Nephron progenitor cell (in vitro differentiated cells): ENCODE measurements at regions not wholly inside any gene's neighbourhood (a gene's known extent, or its start where the extent isn't known, plus 50 kb on each side); places are given as distances from the start of the nearest gene placed in this dataset.

Source experiments
- DNase-seq: peaks from one replicate; pipeline ENCODE4 v3.0.0; 2021
- H3K27ac Mint-ChIP-seq: 2 replicates; pipeline ENCODE4 v1.8.0; 2021; ENCODE audit warnings: mild to moderate bottlenecking, moderate library complexity, mixed read lengths
- H3K27me3 Mint-ChIP-seq: 2 replicates; pipeline ENCODE4 v1.8.0; 2021; ENCODE audit warnings: mild to moderate bottlenecking, low read depth, mixed read lengths; ENCODE audit not compliant: poor library complexity
- H3K36me3 Mint-ChIP-seq: 2 replicates; pipeline ENCODE4 v1.8.0; 2021; ENCODE audit warnings: low read depth, mixed read lengths
- H3K4me1 Mint-ChIP-seq: 2 replicates; pipeline ENCODE4 v1.8.0; 2021; ENCODE audit warnings: mixed read lengths
- H3K4me3 Mint-ChIP-seq: 2 replicates; pipeline ENCODE4 v1.8.0; 2021; ENCODE audit warnings: mild to moderate bottlenecking, moderate library complexity, mixed read lengths
- H3K9me3 Mint-ChIP-seq: 2 replicates; pipeline ENCODE4 v1.8.0; 2021; ENCODE audit warnings: mild to moderate bottlenecking, moderate library complexity, mixed read lengths
- CTCF ChIP-seq: fragments of 200-600 bp; sonication (generic); IDR thresholded peaks from 2 replicates; pipeline ENCODE4 v1.5.0; 2021; ENCODE audit warnings: antibody characterized with exemption

DNA sequence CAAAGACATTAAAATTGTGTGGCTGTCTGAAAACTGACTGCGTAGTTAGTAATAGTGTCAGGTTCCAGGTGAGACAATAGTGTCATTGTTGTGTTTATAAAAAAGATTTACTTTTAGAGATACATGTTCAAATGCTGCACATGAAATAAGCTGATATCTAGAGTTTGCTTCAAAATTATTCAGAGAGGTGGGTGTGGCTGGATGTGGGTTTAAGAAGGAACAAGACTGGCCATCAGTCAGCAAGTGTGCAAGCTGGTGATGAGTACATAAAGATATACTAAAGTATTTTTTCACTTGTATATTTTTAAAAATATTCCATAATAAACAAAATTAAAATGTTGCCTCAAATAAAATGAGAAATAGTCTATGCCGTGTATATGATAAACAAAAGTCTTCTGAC, 190.6 kb downstream of the ARRDC4 start:
- Mint-ChIP-seq H3K4me1 (peaks cover 5% of the 10 kb centered on the region), H3K4me3 (no peak overlapping the region), H3K36me3 (peaks cover 8% of the 10 kb centered on the region), H3K27me3 (peaks cover 6% of the 10 kb centered on the region), H3K9me3 (peaks cover 15% of the 10 kb centered on the region), H3K27ac (no peak overlapping the region)
- DNase-seq: no peak
- no peak for TF ChIP-seq CTCF

DNA sequence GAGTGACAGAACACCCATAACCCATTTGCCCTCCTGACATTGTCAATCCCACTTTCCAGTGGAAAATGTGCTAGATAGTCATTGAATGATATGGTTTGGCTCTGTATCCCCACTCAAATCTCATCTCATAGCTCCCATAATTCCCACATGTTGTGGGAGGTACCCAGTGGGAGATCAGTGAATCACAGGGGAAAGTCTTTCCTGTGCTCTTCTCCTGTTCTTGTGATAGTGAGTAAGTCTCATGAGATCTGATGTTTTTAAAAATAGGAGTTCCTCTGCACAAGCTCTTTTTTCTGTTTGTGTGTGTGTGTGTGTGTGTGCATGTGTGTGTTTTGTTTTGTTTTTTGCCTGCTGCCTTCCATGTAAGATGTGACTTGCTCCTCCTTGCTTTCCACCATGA, 191.7 kb downstream of the ARRDC4 start:
- H3K27me3 Mint-ChIP-seq: peaks cover 10% of the 10 kb centered on the region
- no peak for TF ChIP-seq CTCF
- H3K9me3 Mint-ChIP-seq: peaks cover 15% of the 10 kb centered on the region
- H3K27ac Mint-ChIP-seq: no peak overlapping the region
- H3K4me3 Mint-ChIP-seq: no peak overlapping the region
- H3K4me1 Mint-ChIP-seq: no peaks in the 10 kb centered on the region
- DNase-seq: no peak
- H3K36me3 Mint-ChIP-seq: peaks cover 8% of the 10 kb centered on the region

GRCh38 chr15:98154863-98155262, 194.4 kb downstream of the ARRDC4 start:
- H3K36me3 Mint-ChIP-seq: peaks cover 8% of the 10 kb centered on the region
- H3K27me3 Mint-ChIP-seq: peaks cover 10% of the 10 kb centered on the region
- H3K9me3 Mint-ChIP-seq: peaks cover 15% of the 10 kb centered on the region
- no peak for TF ChIP-seq CTCF
- no peak overlapping the region for H3K27ac Mint-ChIP-seq
- H3K4me3 Mint-ChIP-seq: no peak overlapping the region
- H3K4me1 Mint-ChIP-seq: no peaks in the 10 kb centered on the region
- no peak for DNase-seq

- Mint-ChIP-seq H3K4me3 (no peak overlapping the region), H3K27me3 (peaks cover 10% of the 10 kb centered on the region), H3K27ac (no peak overlapping the region), H3K36me3 (peaks cover 8% of the 10 kb centered on the region), H3K9me3 (peaks cover 15% of the 10 kb centered on the region), H3K4me1 (no peaks in the 10 kb centered on the region)
- TF ChIP-seq CTCF: no peak
- DNase-seq: no peak
These were observed 194.9 kb downstream of the ARRDC4 start for GRCh38 chr15:98155356-98155755.

GRCh38 chr15:98160236-98160635, 199.7 kb downstream of the ARRDC4 start:
- no peak for DNase-seq
- Mint-ChIP-seq H3K36me3 (no peaks in the 10 kb centered on the region), H3K27me3 (peaks cover 10% of the 10 kb centered on the region), H3K27ac (no peak overlapping the region), H3K4me1 (no peaks in the 10 kb centered on the region), H3K4me3 (no peak overlapping the region), H3K9me3 (peaks cover 3% of the 10 kb centered on the region)
- no peak for TF ChIP-seq CTCF

DNA sequence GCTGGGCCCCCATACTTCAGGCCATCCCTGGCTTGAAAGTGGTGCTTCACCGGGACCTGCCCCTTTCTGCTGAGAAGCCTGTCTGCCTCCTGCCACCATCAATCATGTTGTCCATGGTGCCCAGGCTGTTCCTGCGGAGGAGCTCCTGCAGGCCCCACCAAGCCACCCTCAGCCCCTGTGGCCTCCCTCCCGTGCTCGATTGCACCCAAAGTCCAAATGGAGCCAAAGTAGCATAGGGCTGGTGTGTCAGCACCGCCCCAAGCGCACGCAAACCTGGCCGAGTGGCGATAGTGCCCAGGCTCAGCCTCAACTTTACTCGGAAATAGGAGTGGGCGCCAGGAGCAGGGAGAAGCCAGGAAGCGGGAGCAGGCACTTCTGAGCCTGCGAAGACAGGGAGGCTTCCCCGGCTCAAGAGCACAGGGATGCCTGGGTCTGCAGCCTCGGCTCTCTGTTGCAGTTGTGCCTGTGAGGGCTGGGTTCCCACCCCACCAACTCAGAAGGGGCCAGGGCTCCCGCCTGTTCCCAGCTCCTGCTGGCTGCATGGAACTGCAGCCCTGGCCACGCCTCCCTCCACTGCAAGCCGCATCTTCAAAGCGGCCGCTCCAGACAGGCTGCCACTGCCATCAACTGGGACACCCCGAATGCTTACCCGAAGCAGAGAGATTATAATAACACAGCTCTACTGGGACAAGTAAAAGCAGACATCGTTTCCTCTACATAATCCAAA, 203.0 kb downstream of the ARRDC4 start:
- Mint-ChIP-seq H3K36me3 (no peaks in the 10 kb centered on the region), H3K4me1 (no peaks in the 10 kb centered on the region), H3K27ac (no peak overlapping the region), H3K9me3 (peaks cover 3% of the 10 kb centered on the region), H3K4me3 (no peak overlapping the region), H3K27me3 (peaks cover 8% of the 10 kb centered on the region)
- no peak for DNase-seq
- no peak for TF ChIP-seq CTCF
